ENCODE measurements at regions not wholly inside any gene's neighbourhood (a gene's known extent, or its start where the extent isn't known, plus 50 kb on each side); places are given as distances from the start of the nearest gene placed in this dataset.
"Not testable (repeated sequence)": the region's sequence is repeated elsewhere in the genome, so short reads cannot be mapped to it uniquely, and the experiment has no call there.

GRCh38 chrX:112359906-112360305, 277.3 kb upstream of the TRPC5 start:
- DNase-seq = no peak

GRCh38 chrX:112355931-112356330, 273.4 kb upstream of the TRPC5 start:
- no peak for DNase-seq

GRCh38 chrX:112341598-112341997, 259.0 kb upstream of the TRPC5 start:
- DNase-seq = no peak

- DNase-seq = no peak
These were observed 230.6 kb upstream of the TRPC5 start for GRCh38 chrX:112313201-112313600.

GRCh38 chrX:112306027-112306426, 223.5 kb upstream of the TRPC5 start:
- DNase-seq = no peak

GRCh38 chrX:112279940-112280339, 197.4 kb upstream of the TRPC5 start:
- DNase-seq = no peak

- no peak for DNase-seq
These were observed 188.4 kb upstream of the TRPC5 start for GRCh38 chrX:112270991-112271390.

- no peak for DNase-seq
These were observed 183.6 kb upstream of the TRPC5 start for GRCh38 chrX:112266136-112266535.

GRCh38 chrX:112259375-112259774, 176.8 kb upstream of the TRPC5 start:
- DNase-seq = no peak

GRCh38 chrX:112254896-112255295, 172.3 kb upstream of the TRPC5 start:
- no peak for DNase-seq

GRCh38 chrX:112247714-112248113, 165.1 kb upstream of the TRPC5 start:
- DNase-seq = no peak

- DNase-seq = no peak
These were observed 153.0 kb upstream of the TRPC5 start for GRCh38 chrX:112235547-112235946.

- no peak for DNase-seq
These were observed 150.6 kb upstream of the TRPC5 start for GRCh38 chrX:112233164-112233563.

- not testable (repeated sequence) for DNase-seq
These were observed 144.2 kb upstream of the TRPC5 start for GRCh38 chrX:112226795-112227194.

- no peak for DNase-seq
These were observed 140.8 kb upstream of the TRPC5 start for GRCh38 chrX:112223391-112223790.

GRCh38 chrX:112218388-112218787, 135.8 kb upstream of the TRPC5 start:
- DNase-seq = no peak

- no peak for DNase-seq
These were observed 128.9 kb upstream of the TRPC5 start for GRCh38 chrX:112211459-112211858.

- DNase-seq = no peak
These were observed 115.3 kb upstream of the TRPC5 start for GRCh38 chrX:112197840-112198239.

- DNase-seq = no peak
These were observed 108.1 kb upstream of the TRPC5 start for GRCh38 chrX:112190646-112191045.

- not testable (repeated sequence) for DNase-seq
These were observed 98.8 kb upstream of the TRPC5 start for GRCh38 chrX:112181361-112181760.

- no peak for DNase-seq
These were observed 81.8 kb upstream of the TRPC5 start for GRCh38 chrX:112164420-112164819.

- DNase-seq = no peak
These were observed 81.3 kb upstream of the TRPC5 start for GRCh38 chrX:112163906-112164305.

GRCh38 chrX:112148397-112148796, 65.8 kb upstream of the TRPC5 start:
- no peak for DNase-seq

- DNase-seq = peak in 2 of 3 donors; percentile 7 to 10
These were observed 64.6 kb upstream of the TRPC5 start for GRCh38 chrX:112147206-112147605.

- no peak for DNase-seq
These were observed 54.7 kb upstream of the TRPC5 start for GRCh38 chrX:112137276-112137675.

Measured in suppressor macrophage treated with lipopolysaccharide for 1 hour (primary cell).